HG03108 (cell line): ENCODE measurements at regions not wholly inside any gene's neighbourhood (a gene's known extent, or its start where the extent isn't known, plus 50 kb on each side); places are given as distances from the start of the nearest gene placed in this dataset.
"Not testable (repeated sequence)": the region's sequence is repeated elsewhere in the genome, so short reads cannot be mapped to it uniquely, and the experiment has no call there.

Experiments used
- ATAC-seq: cut with Tn5 transposase; IDR thresholded peaks from one replicate; pipeline ENCODE4 v1.9.1; 2021; ENCODE audit warnings: moderate library complexity; ENCODE audit not compliant: unreplicated experiment

- ATAC-seq, result no peak
Observed at GRCh38 chr22:47351836-47352579, 589.6 kb downstream of the TBC1D22A start.

GRCh38 chr22:47346287-47346686 lies 583.8 kb downstream of the TBC1D22A start:
- not testable (repeated sequence) for ATAC-seq

GRCh38 chr22:47345025-47345424 lies 582.6 kb downstream of the TBC1D22A start:
- no peak for ATAC-seq

GRCh38 chr22:47344414-47344813 lies 582.0 kb downstream of the TBC1D22A start:
- ATAC-seq, result no peak

GRCh38 chr22:47343611-47344010 lies 581.2 kb downstream of the TBC1D22A start:
- ATAC-seq, result no peak

- ATAC-seq, result no peak
Observed at GRCh38 chr22:47342446-47342845, 580.0 kb downstream of the TBC1D22A start.

- no peak for ATAC-seq
Observed at GRCh38 chr22:47341464-47341863, 579.0 kb downstream of the TBC1D22A start.

- ATAC-seq, result no peak
Observed at GRCh38 chr22:47340851-47341436, 578.5 kb downstream of the TBC1D22A start.

GRCh38 chr22:47337161-47337621 lies 574.7 kb downstream of the TBC1D22A start:
- no peak for ATAC-seq

GRCh38 chr22:47335958-47336357 lies 573.5 kb downstream of the TBC1D22A start:
- ATAC-seq, result no peak

GRCh38 chr22:47335460-47335859 lies 573.0 kb downstream of the TBC1D22A start:
- ATAC-seq, result no peak

GRCh38 chr22:47334601-47335000 lies 572.2 kb downstream of the TBC1D22A start:
- no peak for ATAC-seq

GRCh38 chr22:47333625-47334024 lies 571.2 kb downstream of the TBC1D22A start:
- ATAC-seq, result no peak

- ATAC-seq, result no peak
Observed at GRCh38 chr22:47332246-47332980, 570.0 kb downstream of the TBC1D22A start.

GRCh38 chr22:47331750-47332149 lies 569.3 kb downstream of the TBC1D22A start:
- no peak for ATAC-seq

GRCh38 chr22:47329727-47330650 lies 567.5 kb downstream of the TBC1D22A start:
- no peak for ATAC-seq

GRCh38 chr22:47328550-47329243 lies 566.2 kb downstream of the TBC1D22A start:
- no peak for ATAC-seq

GRCh38 chr22:47327241-47327640 lies 564.8 kb downstream of the TBC1D22A start:
- ATAC-seq, result no peak

GRCh38 chr22:47325249-47325648 lies 562.8 kb downstream of the TBC1D22A start:
- ATAC-seq, result no peak

- no peak for ATAC-seq
Observed at GRCh38 chr22:47324435-47324990, 562.1 kb downstream of the TBC1D22A start.
